Thyroid gland (tissue), 4 donors: ENCODE measurements at regions not wholly inside any gene's neighbourhood (a gene's known extent, or its start where the extent isn't known, plus 50 kb on each side); places are given as distances from the start of the nearest gene placed in this dataset.
"Not testable (repeated sequence)": the region's sequence is repeated elsewhere in the genome, so short reads cannot be mapped to it uniquely, and the experiment has no call there.

Experiments
- DNase-seq, 2 donors: peaks; one replicate each; pipeline ENCODE4 v3.0.0-alpha.2; 2019
- H3K27ac ChIP-seq, 3 donors: fragments of 200-600 bp; sonication (generic); 1 replicate in 2 of 3; 2 replicates in 1 of 3; pipeline ENCODE4 v1.5.1; 2016 to 2019; ENCODE audit warnings: mild to moderate bottlenecking in 1 of 3, moderate library complexity in 1 of 3
- H3K27me3 ChIP-seq: fragments of 200-600 bp; sonication (generic); one replicate; pipeline ENCODE4 v1.5.1; 2019
- H3K36me3 ChIP-seq, 2 donors: fragments of 200-600 bp; sonication (generic); one replicate each; pipeline ENCODE4 v1.5.1; 2016 to 2019
- H3K4me1 ChIP-seq, 2 donors: fragments of 200-600 bp; sonication (generic); one replicate each; pipeline ENCODE4 v1.5.1; 2017 to 2019
- H3K4me3 ChIP-seq, 3 donors: fragments of 200-600 bp; sonication (generic); replicated peaks in 1 of 3; 1 replicate in 2 of 3; 2 replicates in 1 of 3; pipeline ENCODE4 v1.5.1; 2016; ENCODE audit warnings: mild to moderate bottlenecking in 1 of 3
- H3K9me3 ChIP-seq: fragments of 200-600 bp; sonication (generic); one replicate; pipeline ENCODE4 v1.5.1; 2017
- POLR2A ChIP-seq, 2 donors: fragments of 450-650 bp; IDR thresholded peaks; one replicate each; pipeline ENCODE4 v1.6.1; 2017; ENCODE audit warnings: antibody characterized with exemption in 2 of 2, mild to moderate bottlenecking in 2 of 2, moderate library complexity in 1 of 2
- WGBS, 2 donors: methylation state at CpG; one replicate each; pipeline ENCODE4 v1.1.5; 2017; 5-methylcytosine and 5-hydroxymethylcytosine counted together
- intact Hi-C: fragments of 100-400 bp; cut with DNase I; formaldehyde crosslinking; loops from one replicate; pipeline ENCODE4 v1.15.1; 2023
- TF ChIP-seq, protein P1 (sequence below), 6 experiments: fragments of 200-600 bp in 3 of 6; fragments of 450-650 bp in 3 of 6; sonication (generic) in 3 of 6; IDR thresholded peaks; one replicate each; pipeline ENCODE4 v1.5.1; 2016 to 2019; ENCODE audit warnings: antibody characterized with exemption in 6 of 6, mild to moderate bottlenecking in 2 of 6, inconsistent platforms in 1 of 6, moderate library complexity in 1 of 6

DNA sequence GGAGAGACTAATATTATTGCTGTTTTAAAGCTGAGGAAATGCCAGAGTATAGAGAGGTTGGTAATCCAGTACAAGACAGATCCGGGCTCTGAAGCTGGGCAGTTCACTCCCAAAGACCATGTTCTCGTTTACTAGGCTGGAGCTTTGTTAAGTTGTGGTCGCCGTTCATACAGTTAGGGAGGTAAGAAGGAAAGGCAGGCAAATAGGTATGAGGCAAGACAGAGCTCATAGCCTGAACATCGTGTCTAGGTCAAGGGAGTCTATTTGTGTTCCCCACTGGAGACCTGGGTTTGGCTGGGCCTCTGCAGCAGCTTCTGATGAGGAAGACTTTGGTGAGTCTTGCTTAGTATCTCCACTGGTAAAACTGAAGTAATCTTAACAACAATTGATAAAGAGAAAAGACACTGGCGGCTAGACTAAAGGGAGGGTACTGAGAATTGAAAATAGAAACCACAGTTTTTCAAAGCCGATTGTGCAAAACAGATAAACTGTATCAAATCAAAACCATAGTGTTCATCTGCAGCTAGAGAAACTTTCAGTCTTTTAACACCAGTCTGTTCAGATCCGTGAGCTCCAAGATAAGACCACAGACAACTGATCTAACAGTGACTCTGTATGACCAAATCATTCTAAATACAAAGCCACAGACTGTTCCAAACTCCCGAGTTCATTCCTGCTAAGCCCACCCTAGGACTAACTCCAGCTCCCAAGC is 217.0 kb upstream of the FAM78B start:
- H3K27ac ChIP-seq: no peak overlapping the region
- intact Hi-C loops: no loop called here
- H3K4me1 ChIP-seq: no peaks in the 10 kb centered on the region
- H3K27me3 ChIP-seq: no peaks in the 10 kb centered on the region
- no peaks in the 10 kb centered on the region for H3K9me3 ChIP-seq
- WGBS, 2 donors: 57% methylated on average over 9 of the region's 9 CpGs
- no peak for TF ChIP-seq POLR2A (IDR thresholded peaks at IDR 0.05)
- TF ChIP-seq, protein P1, sequence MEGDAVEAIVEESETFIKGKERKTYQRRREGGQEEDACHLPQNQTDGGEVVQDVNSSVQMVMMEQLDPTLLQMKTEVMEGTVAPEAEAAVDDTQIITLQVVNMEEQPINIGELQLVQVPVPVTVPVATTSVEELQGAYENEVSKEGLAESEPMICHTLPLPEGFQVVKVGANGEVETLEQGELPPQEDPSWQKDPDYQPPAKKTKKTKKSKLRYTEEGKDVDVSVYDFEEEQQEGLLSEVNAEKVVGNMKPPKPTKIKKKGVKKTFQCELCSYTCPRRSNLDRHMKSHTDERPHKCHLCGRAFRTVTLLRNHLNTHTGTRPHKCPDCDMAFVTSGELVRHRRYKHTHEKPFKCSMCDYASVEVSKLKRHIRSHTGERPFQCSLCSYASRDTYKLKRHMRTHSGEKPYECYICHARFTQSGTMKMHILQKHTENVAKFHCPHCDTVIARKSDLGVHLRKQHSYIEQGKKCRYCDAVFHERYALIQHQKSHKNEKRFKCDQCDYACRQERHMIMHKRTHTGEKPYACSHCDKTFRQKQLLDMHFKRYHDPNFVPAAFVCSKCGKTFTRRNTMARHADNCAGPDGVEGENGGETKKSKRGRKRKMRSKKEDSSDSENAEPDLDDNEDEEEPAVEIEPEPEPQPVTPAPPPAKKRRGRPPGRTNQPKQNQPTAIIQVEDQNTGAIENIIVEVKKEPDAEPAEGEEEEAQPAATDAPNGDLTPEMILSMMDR (IDR thresholded peaks at IDR 0.05): no peak
- no peaks in the 10 kb centered on the region for H3K36me3 ChIP-seq
- DNase-seq: no peak
- H3K4me3 ChIP-seq: no peak overlapping the region

DNA sequence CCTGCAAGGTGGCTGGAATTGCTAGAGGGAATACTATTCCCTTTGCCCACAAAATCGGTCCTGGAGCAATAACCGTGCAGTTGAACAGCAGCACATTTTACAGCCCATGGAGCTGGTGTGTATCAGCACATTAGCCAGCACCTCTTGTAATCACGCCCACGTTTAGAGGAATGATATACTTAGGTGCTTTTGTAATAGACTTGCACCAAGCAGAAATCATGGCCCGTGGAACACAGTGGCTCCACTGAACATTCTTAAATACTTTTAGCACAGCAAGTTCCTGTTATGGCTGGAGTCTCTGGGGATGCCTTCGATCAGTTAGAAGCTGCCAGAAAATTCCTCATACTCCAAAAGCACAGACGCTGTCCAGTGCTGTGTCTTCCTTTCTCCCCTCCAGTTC is 218.1 kb upstream of the FAM78B start:
- intact Hi-C loops: no loop called here
- DNase-seq: no peak
- Histone ChIP-seq H3K4me3 (no peak overlapping the region), H3K27ac (no peak overlapping the region), H3K9me3 (no peaks in the 10 kb centered on the region), H3K36me3 (no peaks in the 10 kb centered on the region), H3K27me3 (no peaks in the 10 kb centered on the region), H3K4me1 (no peaks in the 10 kb centered on the region)
- WGBS, 2 donors: 33 to 50% methylated on average over 7 of the region's 7 CpGs
- TF ChIP-seq, protein P1 (IDR thresholded peaks at IDR 0.05): no peak
- no peak for TF ChIP-seq POLR2A (IDR thresholded peaks at IDR 0.05)

DNA sequence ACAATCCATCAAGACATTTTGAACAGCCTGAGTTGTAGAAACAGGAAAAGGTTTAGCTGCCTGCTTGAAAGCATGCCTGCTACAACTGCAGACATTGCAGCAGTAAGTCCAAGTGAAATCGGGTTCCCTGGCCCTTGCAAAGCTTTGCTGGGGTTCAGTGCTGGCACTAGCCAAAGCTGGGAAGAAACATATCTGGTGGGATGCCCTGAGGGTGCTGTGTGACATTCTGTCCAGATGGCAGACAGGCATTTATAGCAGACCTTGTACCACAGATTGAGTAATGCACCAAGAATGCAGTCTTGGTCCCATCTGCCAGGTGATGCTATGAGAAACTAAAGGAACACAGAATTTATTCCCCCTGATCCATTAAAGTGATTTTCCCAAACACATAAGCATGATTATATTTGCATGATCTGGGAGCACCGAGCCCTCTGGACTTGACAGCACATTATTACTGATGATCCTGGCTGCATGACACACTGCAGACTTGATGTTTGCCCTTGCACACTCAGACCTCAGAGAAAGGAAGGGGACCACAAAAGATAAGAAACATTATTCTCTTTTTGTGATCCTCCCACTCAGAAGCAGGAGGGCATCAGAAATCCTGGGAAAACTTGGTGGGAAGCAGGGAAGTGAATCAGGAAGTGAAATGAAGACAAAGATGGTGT is 223.7 kb upstream of the FAM78B start:
- no peak for DNase-seq
- Histone ChIP-seq H3K9me3 (no peaks in the 10 kb centered on the region), H3K36me3 (no peaks in the 10 kb centered on the region), H3K27ac (no peak overlapping the region), H3K4me1 (no peaks in the 10 kb centered on the region), H3K27me3 (no peaks in the 10 kb centered on the region), H3K4me3 (no peak overlapping the region)
- intact Hi-C loops: no loop called here
- 63 to 79% methylated on average over 2 of the region's 2 CpGs for WGBS, 2 donors
- TF ChIP-seq, protein P1 (IDR thresholded peaks at IDR 0.05): no peak
- TF ChIP-seq POLR2A (IDR thresholded peaks at IDR 0.05): no peak

DNA sequence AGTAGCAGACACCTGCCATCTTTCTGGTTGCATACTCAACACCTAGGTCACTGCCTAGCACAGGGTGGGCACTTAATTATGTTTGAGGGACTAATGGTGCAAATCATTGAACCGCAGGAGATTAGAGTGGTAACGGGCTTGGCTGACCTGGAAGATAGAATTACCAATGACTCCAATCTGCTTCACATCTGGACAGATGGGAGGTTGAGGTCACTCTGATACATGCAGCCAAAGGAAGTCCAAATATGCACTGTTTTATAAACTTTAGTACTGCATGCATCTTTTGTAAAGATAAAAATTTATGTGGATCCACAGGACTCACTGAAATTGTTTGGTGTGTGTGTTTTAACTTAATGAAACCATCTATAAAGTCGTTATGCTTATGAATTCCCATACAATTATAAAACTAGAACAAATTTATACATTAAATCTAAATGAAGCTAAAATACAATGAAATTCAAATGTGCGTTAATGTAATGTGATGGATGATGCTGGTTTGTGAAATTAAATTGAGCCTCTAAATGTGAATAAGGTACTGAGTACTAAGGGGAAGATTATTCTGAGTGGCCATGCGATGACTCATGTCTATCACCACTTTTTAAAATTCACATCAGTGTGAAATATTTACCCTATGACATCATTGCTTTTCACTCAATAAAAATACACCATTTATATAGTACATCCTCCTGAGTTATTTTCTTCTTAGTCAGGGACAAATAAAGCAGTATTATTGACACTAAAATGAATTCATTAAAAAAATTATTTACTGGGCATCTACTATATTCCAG is 224.7 kb upstream of the FAM78B start:
- 76 to 85% methylated on average over 5 of the region's 5 CpGs for WGBS, 2 donors
- Histone ChIP-seq H3K36me3 (no peaks in the 10 kb centered on the region), H3K4me1 (no peaks in the 10 kb centered on the region), H3K9me3 (no peaks in the 10 kb centered on the region), H3K27me3 (no peaks in the 10 kb centered on the region), H3K27ac (no peak overlapping the region), H3K4me3 (no peak overlapping the region)
- no peak for DNase-seq
- intact Hi-C loops: no loop called here
- TF ChIP-seq POLR2A (IDR thresholded peaks at IDR 0.05): no peak
- TF ChIP-seq, protein P1 (IDR thresholded peaks at IDR 0.05): no peak

DNA sequence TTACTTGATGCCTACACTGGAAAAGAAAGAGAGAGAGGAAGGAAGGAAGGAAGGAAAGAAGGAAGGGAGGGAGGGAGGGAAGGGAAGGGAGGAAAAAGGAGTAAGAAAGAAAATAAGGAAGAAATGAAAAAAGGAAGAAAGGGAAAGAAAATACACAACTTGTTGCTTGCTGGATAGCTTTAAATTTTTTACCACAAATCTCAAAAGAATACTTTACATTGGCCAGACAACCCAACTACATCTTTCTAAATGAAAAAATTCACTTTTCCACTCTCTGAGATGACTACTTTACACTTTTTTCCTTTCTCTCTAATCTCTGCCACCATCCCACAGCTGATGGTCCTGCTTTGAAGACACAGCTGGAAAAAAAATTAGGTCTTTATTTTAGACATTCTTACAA is 228.9 kb upstream of the FAM78B start:
- intact Hi-C loops: no loop called here
- no peaks in the 10 kb centered on the region for H3K9me3 ChIP-seq
- H3K27ac ChIP-seq: no peak overlapping the region
- no peak for DNase-seq
- H3K4me1 ChIP-seq: no peaks in the 10 kb centered on the region
- TF ChIP-seq POLR2A (IDR thresholded peaks at IDR 0.05): no peak
- TF ChIP-seq, protein P1 (IDR thresholded peaks at IDR 0.05): no peak
- H3K4me3 ChIP-seq: no peak overlapping the region
- no peaks in the 10 kb centered on the region for H3K27me3 ChIP-seq
- H3K36me3 ChIP-seq: no peaks in the 10 kb centered on the region

DNA sequence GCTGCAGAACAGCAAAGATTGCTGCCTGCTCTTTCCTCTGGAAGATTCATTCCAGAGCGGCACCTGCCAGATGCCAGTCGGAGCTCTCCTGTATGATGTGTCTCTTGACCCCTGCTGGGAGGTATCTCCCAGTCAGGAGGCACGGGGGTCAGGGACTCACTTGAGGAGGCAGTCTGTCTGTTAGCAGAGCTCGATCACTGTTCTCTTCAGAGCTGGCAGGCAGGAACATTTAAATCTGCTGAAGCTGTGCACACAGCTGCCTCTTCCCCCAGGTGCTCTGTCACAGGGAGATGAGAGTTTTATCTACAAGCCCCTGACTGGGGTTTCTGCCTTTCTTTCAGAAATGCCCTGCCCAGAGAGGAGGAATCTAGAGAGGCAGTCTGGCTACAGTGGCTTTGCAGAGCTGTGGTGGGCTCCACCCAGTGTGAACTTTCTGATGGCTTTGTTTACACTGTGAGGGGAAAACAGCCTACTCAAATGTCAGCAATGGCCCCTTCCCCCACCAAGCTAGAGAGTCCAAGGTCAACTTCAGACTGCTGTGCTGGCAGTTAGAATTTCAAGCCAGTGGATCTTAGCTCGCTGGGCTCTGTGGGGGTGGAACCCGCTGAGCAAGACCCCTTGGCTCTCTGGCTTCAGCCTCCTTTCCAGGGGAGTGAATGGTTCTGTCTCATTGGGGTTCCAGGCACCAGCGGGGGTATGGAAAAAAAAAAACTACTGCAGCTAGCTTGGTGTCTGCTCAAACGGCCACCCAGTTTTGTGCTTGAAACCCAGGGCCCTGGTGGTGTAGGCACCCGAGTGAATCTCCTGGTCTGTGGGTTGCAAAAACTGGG is 242.7 kb upstream of the FAM78B start:
- H3K27ac ChIP-seq, H3K9me3 ChIP-seq, H3K27me3 ChIP-seq, H3K36me3 ChIP-seq, H3K4me1 ChIP-seq, DNase-seq, intact Hi-C loops, H3K4me3 ChIP-seq: not testable (repeated sequence)
- 49 to 52% methylated on average over 9 of the region's 9 CpGs for WGBS, 2 donors
